ENCODE measurements at regions not wholly inside any gene's neighbourhood (a gene's known extent, or its start where the extent isn't known, plus 50 kb on each side); places are given as distances from the start of the nearest gene placed in this dataset.

DNA sequence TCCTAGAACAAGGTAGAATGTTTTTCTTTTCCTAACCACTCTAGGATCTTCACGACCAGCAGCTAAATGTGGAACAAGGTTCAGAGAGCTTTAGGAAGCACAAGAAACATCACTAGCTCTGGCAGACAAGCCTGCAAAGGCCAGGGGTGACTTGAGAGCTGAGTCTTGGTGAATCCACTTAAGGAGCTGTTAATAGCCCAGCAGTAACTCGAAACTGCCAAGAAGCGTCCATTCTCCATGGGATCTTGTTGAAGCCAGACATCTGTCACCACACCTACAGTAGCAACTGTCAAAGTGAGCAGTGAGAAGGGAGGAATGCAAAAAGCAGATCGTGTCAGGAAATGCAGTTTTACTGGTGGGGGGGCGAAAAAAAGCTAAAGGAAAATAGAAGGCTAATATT lies 87.2 kb downstream of the ATPSCKMT start:
- Histone ChIP-seq H3K4me3 (ENCODE audit: low read depth, low read length, poor library complexity, severe bottlenecking) (no peak overlapping the region), H3K27ac (ENCODE audit: low read depth, low read length, poor library complexity, severe bottlenecking) (no peak overlapping the region), H4K20me1 (ENCODE audit: insufficient read depth, low read length) (no peaks in the 10 kb centered on the region), H3K79me2 (ENCODE audit: insufficient read depth, low read depth, low read length) (no peaks in the 10 kb centered on the region), H3K4me2 (ENCODE audit: low read length) (no peak overlapping the region), H3K4me1 (ENCODE audit: insufficient read depth, low read length, poor library complexity, severe bottlenecking) (no peaks in the 10 kb centered on the region), H3K36me3 (ENCODE audit: insufficient read depth, low read length) (no peaks in the 10 kb centered on the region), H3K9me3 (ENCODE audit: low read length) (no peaks in the 10 kb centered on the region), H2AFZ (ENCODE audit: low read length) (no peak overlapping the region), H3K9me2 (ENCODE audit: insufficient read depth, low read length) (no peaks in the 10 kb centered on the region)
- intact Hi-C loops (cut with micrococcal nuclease; ENCODE audit: unreplicated experiment), result no loop called here
- no TSS peak for BruUV-seq (replicated peaks)
- CTCF ChIA-PET (ENCODE audit: unreplicated experiment), result no interaction called here
- TF ChIP-seq, protein P1, sequence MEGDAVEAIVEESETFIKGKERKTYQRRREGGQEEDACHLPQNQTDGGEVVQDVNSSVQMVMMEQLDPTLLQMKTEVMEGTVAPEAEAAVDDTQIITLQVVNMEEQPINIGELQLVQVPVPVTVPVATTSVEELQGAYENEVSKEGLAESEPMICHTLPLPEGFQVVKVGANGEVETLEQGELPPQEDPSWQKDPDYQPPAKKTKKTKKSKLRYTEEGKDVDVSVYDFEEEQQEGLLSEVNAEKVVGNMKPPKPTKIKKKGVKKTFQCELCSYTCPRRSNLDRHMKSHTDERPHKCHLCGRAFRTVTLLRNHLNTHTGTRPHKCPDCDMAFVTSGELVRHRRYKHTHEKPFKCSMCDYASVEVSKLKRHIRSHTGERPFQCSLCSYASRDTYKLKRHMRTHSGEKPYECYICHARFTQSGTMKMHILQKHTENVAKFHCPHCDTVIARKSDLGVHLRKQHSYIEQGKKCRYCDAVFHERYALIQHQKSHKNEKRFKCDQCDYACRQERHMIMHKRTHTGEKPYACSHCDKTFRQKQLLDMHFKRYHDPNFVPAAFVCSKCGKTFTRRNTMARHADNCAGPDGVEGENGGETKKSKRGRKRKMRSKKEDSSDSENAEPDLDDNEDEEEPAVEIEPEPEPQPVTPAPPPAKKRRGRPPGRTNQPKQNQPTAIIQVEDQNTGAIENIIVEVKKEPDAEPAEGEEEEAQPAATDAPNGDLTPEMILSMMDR (conservative IDR thresholded peaks at IDR 0.05; ENCODE audit: low read length), result no peak
- no peak for TF ChIP-seq EZH2phosphoT487 (IDR thresholded peaks at IDR 0.05; ENCODE audit: borderline replicate concordance, low read depth, low read length)
- DNase-seq (ENCODE audit: low spot score), result no peak
- POLR2A ChIA-PET, result no interaction called here

GRCh38 chr5:10161778-10162177 lies 87.9 kb downstream of the ATPSCKMT start:
- Histone ChIP-seq H3K4me2 (ENCODE audit: low read length) (no peak overlapping the region), H3K36me3 (ENCODE audit: insufficient read depth, low read length) (no peaks in the 10 kb centered on the region), H2AFZ (ENCODE audit: low read length) (no peak overlapping the region), H3K4me1 (ENCODE audit: insufficient read depth, low read length, poor library complexity, severe bottlenecking) (no peaks in the 10 kb centered on the region), H3K4me3 (ENCODE audit: low read depth, low read length, poor library complexity, severe bottlenecking) (no peak overlapping the region), H3K27ac (ENCODE audit: low read depth, low read length, poor library complexity, severe bottlenecking) (no peak overlapping the region), H3K9me3 (ENCODE audit: low read length) (no peaks in the 10 kb centered on the region), H3K9me2 (ENCODE audit: insufficient read depth, low read length) (no peaks in the 10 kb centered on the region), H4K20me1 (ENCODE audit: insufficient read depth, low read length) (no peaks in the 10 kb centered on the region), H3K79me2 (ENCODE audit: insufficient read depth, low read depth, low read length) (no peaks in the 10 kb centered on the region)
- ChIA-PET CTCF (ENCODE audit: unreplicated experiment) (no interaction called here), POLR2A (interaction anchor here (0.6 kb wide), 1 partner anchor 236 kb away, joined by 4 read pairs; no protein-coding TSS in a partner anchor)
- TF ChIP-seq, protein P1 (conservative IDR thresholded peaks at IDR 0.05; ENCODE audit: low read length), result no peak
- TF ChIP-seq EZH2phosphoT487 (IDR thresholded peaks at IDR 0.05; ENCODE audit: borderline replicate concordance, low read depth, low read length), result no peak
- BruUV-seq (replicated peaks), result no TSS peak
- intact Hi-C loops (cut with micrococcal nuclease; ENCODE audit: unreplicated experiment), result no loop called here
- no peak for DNase-seq (ENCODE audit: low spot score)

DNA sequence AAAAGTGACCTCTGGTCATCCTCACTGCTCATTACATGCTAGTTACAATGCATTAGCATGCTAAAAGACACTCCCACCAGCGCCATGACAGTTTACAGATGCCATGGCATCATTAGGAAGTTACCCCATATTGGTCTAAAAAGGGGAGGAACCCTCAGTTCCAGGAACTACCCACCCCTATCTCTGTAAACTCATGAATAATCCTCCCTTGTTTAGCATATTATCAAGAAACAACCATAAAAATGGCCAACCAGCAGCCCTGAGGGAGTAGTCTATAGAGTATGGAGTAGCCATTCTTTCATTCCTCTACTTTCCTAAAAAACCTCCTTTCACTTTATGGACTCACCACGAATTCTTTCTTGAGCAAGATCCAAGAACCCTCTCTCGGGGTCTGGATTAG lies 89.4 kb downstream of the ATPSCKMT start:
- Histone ChIP-seq H3K4me1 (ENCODE audit: insufficient read depth, low read length, poor library complexity, severe bottlenecking) (no peaks in the 10 kb centered on the region), H4K20me1 (ENCODE audit: insufficient read depth, low read length) (no peaks in the 10 kb centered on the region), H3K36me3 (ENCODE audit: insufficient read depth, low read length) (no peaks in the 10 kb centered on the region), H3K9me3 (ENCODE audit: low read length) (no peaks in the 10 kb centered on the region), H3K27ac (ENCODE audit: low read depth, low read length, poor library complexity, severe bottlenecking) (no peak overlapping the region), H3K9me2 (ENCODE audit: insufficient read depth, low read length) (no peaks in the 10 kb centered on the region), H3K79me2 (ENCODE audit: insufficient read depth, low read depth, low read length) (no peaks in the 10 kb centered on the region), H3K4me2 (ENCODE audit: low read length) (no peak overlapping the region), H3K4me3 (ENCODE audit: low read depth, low read length, poor library complexity, severe bottlenecking) (no peak overlapping the region), H2AFZ (ENCODE audit: low read length) (no peak overlapping the region)
- no TSS peak for BruUV-seq (replicated peaks)
- POLR2A ChIA-PET, result no interaction called here
- DNase-seq (ENCODE audit: low spot score), result no peak
- TF ChIP-seq EZH2phosphoT487 (IDR thresholded peaks at IDR 0.05; ENCODE audit: borderline replicate concordance, low read depth, low read length), result no peak
- TF ChIP-seq, protein P1 (conservative IDR thresholded peaks at IDR 0.05; ENCODE audit: low read length), result no peak
- intact Hi-C loops (cut with micrococcal nuclease; ENCODE audit: unreplicated experiment), result no loop called here
- CTCF ChIA-PET (ENCODE audit: unreplicated experiment), result no interaction called here
